ENCODE measurements at regions not wholly inside any gene's neighbourhood (a gene's known extent, or its start where the extent isn't known, plus 50 kb on each side); places are given as distances from the start of the nearest gene placed in this dataset.

- Histone ChIP-seq H3K27me3 (replicated peaks) (no peaks in the 10 kb centered on the region), H3K4me3 (ENCODE audit: low read depth, low read length) (no peak overlapping the region), H3K27ac (no peak overlapping the region), H3K36me3 (replicated peaks) (no peaks in the 10 kb centered on the region)
- no peak for DNase-seq
- no peak for TF ChIP-seq CTCF (IDR thresholded peaks at IDR 0.05; ENCODE audit: low read depth, low read length, missing control alignments)
- in situ Hi-C loops (cut with HindIII; ENCODE audit: low pct_ligation_motif_present, low sequenced_read_pairs): no loop called here
These were observed 348.5 kb downstream of the MED10 start for GRCh38 chr5:6029811-6030271.

GRCh38 chr5:6026766-6027406, 351.5 kb downstream of the MED10 start:
- no peaks in the 10 kb centered on the region for H3K27me3 ChIP-seq (replicated peaks)
- no peak for TF ChIP-seq CTCF (IDR thresholded peaks at IDR 0.05; ENCODE audit: low read depth, low read length, missing control alignments)
- H3K4me3 ChIP-seq (ENCODE audit: low read depth, low read length): no peak overlapping the region
- no peak for DNase-seq
- in situ Hi-C loops (cut with HindIII; ENCODE audit: low pct_ligation_motif_present, low sequenced_read_pairs): no loop called here
- no peak overlapping the region for H3K27ac ChIP-seq
- H3K36me3 ChIP-seq (replicated peaks): no peaks in the 10 kb centered on the region

- Histone ChIP-seq H3K27ac (no peak overlapping the region), H3K4me3 (ENCODE audit: low read depth, low read length) (no peak overlapping the region), H3K27me3 (replicated peaks) (no peaks in the 10 kb centered on the region), H3K36me3 (replicated peaks) (no peaks in the 10 kb centered on the region)
- in situ Hi-C loops (cut with HindIII; ENCODE audit: low pct_ligation_motif_present, low sequenced_read_pairs): no loop called here
- TF ChIP-seq CTCF (IDR thresholded peaks at IDR 0.05; ENCODE audit: low read depth, low read length, missing control alignments): no peak
- no peak for DNase-seq
These were observed 358.7 kb downstream of the MED10 start for GRCh38 chr5:6019612-6020011.

- TF ChIP-seq CTCF (IDR thresholded peaks at IDR 0.05; ENCODE audit: low read depth, low read length, missing control alignments): no peak
- H3K36me3 ChIP-seq (replicated peaks): no peaks in the 10 kb centered on the region
- H3K4me3 ChIP-seq (ENCODE audit: low read depth, low read length): no peak overlapping the region
- no peaks in the 10 kb centered on the region for H3K27me3 ChIP-seq (replicated peaks)
- no peak overlapping the region for H3K27ac ChIP-seq
- in situ Hi-C loops (cut with HindIII; ENCODE audit: low pct_ligation_motif_present, low sequenced_read_pairs): no loop called here
- no peak for DNase-seq
These were observed 364.8 kb downstream of the MED10 start for GRCh38 chr5:6013506-6013905.

GRCh38 chr5:6011199-6011598, 367.1 kb downstream of the MED10 start:
- in situ Hi-C loops (cut with HindIII; ENCODE audit: low pct_ligation_motif_present, low sequenced_read_pairs): no loop called here
- no peak for TF ChIP-seq CTCF (IDR thresholded peaks at IDR 0.05; ENCODE audit: low read depth, low read length, missing control alignments)
- H3K36me3 ChIP-seq (replicated peaks): no peaks in the 10 kb centered on the region
- H3K27me3 ChIP-seq (replicated peaks): no peaks in the 10 kb centered on the region
- no peak overlapping the region for H3K4me3 ChIP-seq (ENCODE audit: low read depth, low read length)
- no peak for DNase-seq
- no peak overlapping the region for H3K27ac ChIP-seq

GRCh38 chr5:6006838-6007314, 371.5 kb downstream of the MED10 start:
- no peak for TF ChIP-seq CTCF (IDR thresholded peaks at IDR 0.05; ENCODE audit: low read depth, low read length, missing control alignments)
- no peak overlapping the region for H3K4me3 ChIP-seq (ENCODE audit: low read depth, low read length)
- in situ Hi-C loops (cut with HindIII; ENCODE audit: low pct_ligation_motif_present, low sequenced_read_pairs): no loop called here
- no peak for DNase-seq
- no peak overlapping the region for H3K27ac ChIP-seq
- H3K27me3 ChIP-seq (replicated peaks): no peaks in the 10 kb centered on the region
- no peaks in the 10 kb centered on the region for H3K36me3 ChIP-seq (replicated peaks)
